Activated CD8-positive, alpha-beta memory T cell treated with anti-CD3 and anti-CD28 coated beads, Interleukin-2, amount 10 ng/mL, durations not matched to agents 7 days and 5 days (primary cell): ENCODE measurements at regions not wholly inside any gene's neighbourhood (a gene's known extent, or its start where the extent isn't known, plus 50 kb on each side); places are given as distances from the start of the nearest gene placed in this dataset.
A peak's percentile ranks its signal among the peaks of the same experiment; 100 is the strongest.

Experiments used
- ATAC-seq: fragments of 150-1000 bp; cut with Tn5 transposase; one replicate; pipeline ENCODE4 v1.10.0; 2021; ENCODE audit warnings: moderate library complexity
- CTCF ChIA-PET: fragments of 350-600 bp; sonication (Branson Sonifier 250); formaldehyde crosslinking; loops from one replicate; lab custom pipeline; 2021; ENCODE audit warnings: antibody characterized with exemption; lab: Charles Lee
- DNase-seq: peaks from one replicate; pipeline ENCODE4 v3.0.0-alpha.2; 2020
- H3K27ac Mint-ChIP-seq: one replicate; pipeline ENCODE4 v1.8.0; 2021; ENCODE audit warnings: mild to moderate bottlenecking, mixed read lengths
- H3K27me3 Mint-ChIP-seq: one replicate; pipeline ENCODE4 v1.8.0; 2021; ENCODE audit warnings: mixed read lengths
- H3K36me3 Mint-ChIP-seq: one replicate; pipeline ENCODE4 v1.8.0; 2021; ENCODE audit warnings: mild to moderate bottlenecking, mixed read lengths
- H3K4me1 Mint-ChIP-seq: one replicate; pipeline ENCODE4 v1.8.0; 2021; ENCODE audit warnings: mixed read lengths
- H3K4me3 Mint-ChIP-seq: one replicate; pipeline ENCODE4 v1.8.0; 2021; ENCODE audit warnings: mild to moderate bottlenecking, moderate library complexity, mixed read lengths
- H3K9me3 Mint-ChIP-seq: one replicate; pipeline ENCODE4 v1.8.0; 2022; ENCODE audit warnings: low read depth, mixed read lengths

- Mint-ChIP-seq H3K4me1 (no peaks in the 10 kb centered on the region), H3K4me3 (no peak overlapping the region), H3K36me3 (no peaks in the 10 kb centered on the region), H3K27me3 (peaks cover 32% of the 10 kb centered on the region), H3K9me3 (no peaks in the 10 kb centered on the region), H3K27ac (no peak overlapping the region)
- CTCF ChIA-PET, result no interaction called here
- ATAC-seq (no peak), DNase-seq (no peak)
These were observed 50.4 kb upstream of the CTIF start for GRCh38 chr18:48488388-48488850.

- H3K36me3 Mint-ChIP-seq, result no peaks in the 10 kb centered on the region
- CTCF ChIA-PET, result interaction anchor here (3.6 kb wide), 1 partner anchor 10 kb away, joined by 15 read pairs; no protein-coding TSS in a partner anchor
- peaks cover 27% of the 10 kb centered on the region for H3K27me3 Mint-ChIP-seq
- no peaks in the 10 kb centered on the region for H3K9me3 Mint-ChIP-seq
- ATAC-seq (no peak), DNase-seq (no peak)
- H3K27ac Mint-ChIP-seq, result no peak overlapping the region
- no peak overlapping the region for H3K4me3 Mint-ChIP-seq
- H3K4me1 Mint-ChIP-seq, result no peaks in the 10 kb centered on the region
These were observed 52.1 kb upstream of the CTIF start for GRCh38 chr18:48486754-48487153.

GRCh38 chr18:48485828-48486405, 52.9 kb upstream of the CTIF start:
- CTCF ChIA-PET, result interaction anchor here (3.6 kb wide), 1 partner anchor 9 kb away, joined by 15 read pairs; no protein-coding TSS in a partner anchor
- ATAC-seq (no peak), DNase-seq (no peak)
- no peaks in the 10 kb centered on the region for H3K9me3 Mint-ChIP-seq
- H3K27me3 Mint-ChIP-seq, result peaks cover 28% of the 10 kb centered on the region
- no peak overlapping the region for H3K27ac Mint-ChIP-seq
- no peaks in the 10 kb centered on the region for H3K4me1 Mint-ChIP-seq
- no peaks in the 10 kb centered on the region for H3K36me3 Mint-ChIP-seq
- H3K4me3 Mint-ChIP-seq, result no peak overlapping the region

GRCh38 chr18:48481092-48481491, 57.7 kb upstream of the CTIF start:
- Mint-ChIP-seq H3K36me3 (no peaks in the 10 kb centered on the region), H3K4me3 (no peak overlapping the region)
- ATAC-seq, result no peak

GRCh38 chr18:48479531-48479930, 59.3 kb upstream of the CTIF start:
- no peaks in the 10 kb centered on the region for H3K4me1 Mint-ChIP-seq
- no peak for DNase-seq
- CTCF ChIA-PET, result no interaction called here
- H3K4me3 Mint-ChIP-seq, result no peak overlapping the region
- H3K36me3 Mint-ChIP-seq, result no peaks in the 10 kb centered on the region
- H3K27me3 Mint-ChIP-seq, result peaks cover 44% of the 10 kb centered on the region
- no peak for ATAC-seq
- no peaks in the 10 kb centered on the region for H3K9me3 Mint-ChIP-seq
- no peak overlapping the region for H3K27ac Mint-ChIP-seq

More at GRCh38 chr18:48481092-48481491, 57.7 kb upstream of the CTIF start:
- no peak for DNase-seq
- Mint-ChIP-seq H3K4me1 (no peaks in the 10 kb centered on the region), H3K27me3 (peaks cover 37% of the 10 kb centered on the region), H3K9me3 (no peaks in the 10 kb centered on the region), H3K27ac (no peak overlapping the region)
- CTCF ChIA-PET, result no interaction called here

GRCh38 chr18:48477348-48477747, 61.5 kb upstream of the CTIF start:
- CTCF ChIA-PET, result interaction anchor here (2.1 to 2.6 kb wide), 2 partner anchors 8 to 32 kb away, joined by 6 to 15 read pairs; no protein-coding TSS in a partner anchor
- Mint-ChIP-seq H3K4me1 (no peaks in the 10 kb centered on the region), H3K36me3 (no peaks in the 10 kb centered on the region), H3K27me3 (peaks cover 52% of the 10 kb centered on the region), H3K9me3 (no peaks in the 10 kb centered on the region), H3K4me3 (no peak overlapping the region), H3K27ac (no peak overlapping the region)
- no peak for DNase-seq
- no peak for ATAC-seq

GRCh38 chr18:48476550-48476917, 62.3 kb upstream of the CTIF start:
- no peak for DNase-seq
- H3K36me3 Mint-ChIP-seq, result no peaks in the 10 kb centered on the region
- H3K27me3 Mint-ChIP-seq, result peaks cover 55% of the 10 kb centered on the region
- H3K27ac Mint-ChIP-seq, result no peak overlapping the region
- ATAC-seq, result no peak
- H3K9me3 Mint-ChIP-seq, result no peaks in the 10 kb centered on the region
- H3K4me3 Mint-ChIP-seq, result no peak overlapping the region
- CTCF ChIA-PET, result interaction anchor here (0.7 to 3.3 kb wide), 9 partner anchors 9 to 189 kb away, joined by 3 to 29 read pairs (median 4); no protein-coding TSS in a partner anchor
- no peaks in the 10 kb centered on the region for H3K4me1 Mint-ChIP-seq

GRCh38 chr18:48475635-48476549, 62.9 kb upstream of the CTIF start:
- no peak overlapping the region for H3K27ac Mint-ChIP-seq
- H3K4me3 Mint-ChIP-seq, result no peak overlapping the region
- ATAC-seq (peak; percentile 55), DNase-seq (peak; percentile 53)
- CTCF ChIA-PET, result interaction anchor here (0.7 to 3.3 kb wide), 14 partner anchors 10 to 190 kb away, joined by 3 to 29 read pairs (median 4); no protein-coding TSS in a partner anchor
- peaks cover 50% of the 10 kb centered on the region for H3K27me3 Mint-ChIP-seq
- H3K9me3 Mint-ChIP-seq, result no peaks in the 10 kb centered on the region
- H3K4me1 Mint-ChIP-seq, result no peaks in the 10 kb centered on the region
- H3K36me3 Mint-ChIP-seq, result no peaks in the 10 kb centered on the region

GRCh38 chr18:48473816-48474215, 64.6 kb upstream of the ZBTB7C start:
- H3K27me3 Mint-ChIP-seq, result peaks cover 53% of the 10 kb centered on the region
- ATAC-seq, result no peak
- DNase-seq, result no peak
- no peak overlapping the region for H3K4me3 Mint-ChIP-seq
- H3K27ac Mint-ChIP-seq, result no peak overlapping the region
- no peaks in the 10 kb centered on the region for H3K9me3 Mint-ChIP-seq
- H3K36me3 Mint-ChIP-seq, result no peaks in the 10 kb centered on the region
- CTCF ChIA-PET, result interaction anchor here (3.3 kb wide), 1 partner anchor 192 kb away, joined by 29 read pairs; no protein-coding TSS in a partner anchor
- H3K4me1 Mint-ChIP-seq, result no peaks in the 10 kb centered on the region

- Mint-ChIP-seq H3K9me3 (no peaks in the 10 kb centered on the region), H3K36me3 (no peaks in the 10 kb centered on the region), H3K4me3 (no peak overlapping the region), H3K4me1 (no peaks in the 10 kb centered on the region), H3K27ac (no peak overlapping the region), H3K27me3 (peaks cover 52% of the 10 kb centered on the region)
- DNase-seq (no peak), ATAC-seq (no peak)
- CTCF ChIA-PET, result no interaction called here
These were observed 63.4 kb upstream of the ZBTB7C start for GRCh38 chr18:48472610-48473009.

GRCh38 chr18:48470484-48471180, 61.4 kb upstream of the ZBTB7C start:
- CTCF ChIA-PET, result no interaction called here
- H3K4me3 Mint-ChIP-seq, result no peak overlapping the region
- H3K27ac Mint-ChIP-seq, result no peak overlapping the region
- no peaks in the 10 kb centered on the region for H3K4me1 Mint-ChIP-seq
- no peak for DNase-seq
- H3K36me3 Mint-ChIP-seq, result no peaks in the 10 kb centered on the region
- peaks cover 47% of the 10 kb centered on the region for H3K27me3 Mint-ChIP-seq
- ATAC-seq, result no peak
- H3K9me3 Mint-ChIP-seq, result no peaks in the 10 kb centered on the region

- Mint-ChIP-seq H3K27ac (no peak overlapping the region), H3K4me3 (no peak overlapping the region), H3K9me3 (no peaks in the 10 kb centered on the region), H3K27me3 (peaks cover 42% of the 10 kb centered on the region), H3K36me3 (no peaks in the 10 kb centered on the region), H3K4me1 (no peaks in the 10 kb centered on the region)
- no peak for DNase-seq
- no peak for ATAC-seq
- CTCF ChIA-PET, result interaction anchor here (1.4 kb wide), 1 partner anchor 196 kb away, joined by 3 read pairs; no protein-coding TSS in a partner anchor
These were observed 59.0 kb upstream of the ZBTB7C start for GRCh38 chr18:48468151-48468550.

GRCh38 chr18:48467231-48467630, 58.0 kb upstream of the ZBTB7C start:
- ATAC-seq (no peak), DNase-seq (no peak)
- H3K27ac Mint-ChIP-seq, result no peak overlapping the region
- H3K4me3 Mint-ChIP-seq, result no peak overlapping the region
- no peaks in the 10 kb centered on the region for H3K36me3 Mint-ChIP-seq
- no peaks in the 10 kb centered on the region for H3K9me3 Mint-ChIP-seq
- H3K27me3 Mint-ChIP-seq, result peaks cover 36% of the 10 kb centered on the region
- CTCF ChIA-PET, result interaction anchor here (1.0 kb wide), 1 partner anchor 197 kb away, joined by 3 read pairs; no protein-coding TSS in a partner anchor
- H3K4me1 Mint-ChIP-seq, result no peaks in the 10 kb centered on the region
